Trophoblast cell (in vitro differentiated cells and primary cell): ENCODE measurements at regions not wholly inside any gene's neighbourhood (a gene's known extent, or its start where the extent isn't known, plus 50 kb on each side); places are given as distances from the start of the nearest gene placed in this dataset.

Experiments used
- DNase-seq, 2 donors: peaks; one replicate each; pipeline ENCODE4 v3.0.0-alpha.2; 2016
- H2AFZ ChIP-seq: 2 replicates; pipeline ENCODE4 v1.6.1; 2013; ENCODE audit warnings: low read length, moderate library complexity, mild to moderate bottlenecking; ENCODE audit not compliant: insufficient read depth, poor library complexity
- H2AK5ac ChIP-seq: 2 replicates; pipeline ENCODE4 v1.6.1; 2013; ENCODE audit warnings: mild to moderate bottlenecking, low read length
- H2BK120ac ChIP-seq: 2 replicates; pipeline ENCODE4 v1.6.1; 2013; ENCODE audit warnings: low read length, mild to moderate bottlenecking, moderate library complexity; ENCODE audit not compliant: insufficient read depth, poor library complexity
- H2BK12ac ChIP-seq: 2 replicates; pipeline ENCODE4 v1.6.1; 2013; ENCODE audit warnings: mild to moderate bottlenecking, low read length, moderate library complexity
- H2BK5ac ChIP-seq: 2 replicates; pipeline ENCODE4 v1.6.1; 2013; ENCODE audit warnings: low read length, low read depth, moderate library complexity, mild to moderate bottlenecking; ENCODE audit not compliant: poor library complexity
- H3K14ac ChIP-seq: 2 replicates; pipeline ENCODE4 v1.6.1; 2013; ENCODE audit warnings: mild to moderate bottlenecking, low read length
- H3K18ac ChIP-seq: 2 replicates; pipeline ENCODE4 v1.6.1; 2013; ENCODE audit warnings: mild to moderate bottlenecking, low read length
- H3K23ac ChIP-seq: 2 replicates; pipeline ENCODE4 v1.6.1; 2013; ENCODE audit warnings: low read length
- H3K27ac ChIP-seq: 2 replicates; pipeline ENCODE4 v1.5.1; 2013; ENCODE audit warnings: low read depth, mild to moderate bottlenecking, inconsistent platforms, low read length, moderate library complexity
- H3K27me3 ChIP-seq: 2 replicates; pipeline ENCODE4 v1.6.1; 2013; ENCODE audit warnings: inconsistent platforms, mild to moderate bottlenecking, low read length, moderate library complexity; ENCODE audit not compliant: insufficient read depth
- H3K36me3 ChIP-seq, 2 experiments: 1 replicate in 1 of 2; 2 replicates in 1 of 2; pipeline ENCODE4 v1.6.1; 2013; ENCODE audit warnings: low read length in 2 of 2, mild to moderate bottlenecking in 2 of 2, moderate library complexity in 1 of 2; ENCODE audit not compliant: insufficient read depth in 2 of 2, control insufficient read depth in 1 of 2
- H3K4ac ChIP-seq: 2 replicates; pipeline ENCODE4 v1.6.1; 2013; ENCODE audit warnings: low read depth, mild to moderate bottlenecking, low read length, moderate library complexity
- H3K4me1 ChIP-seq, 2 experiments: 1 replicate in 1 of 2; 2 replicates in 1 of 2; pipeline ENCODE4 v1.6.1; 2013; ENCODE audit warnings: low read length in 2 of 2, mild to moderate bottlenecking in 2 of 2, moderate library complexity in 1 of 2; ENCODE audit not compliant: insufficient read depth in 2 of 2, control insufficient read depth in 1 of 2
- H3K4me2 ChIP-seq: 2 replicates; pipeline ENCODE4 v1.6.1; 2013; ENCODE audit warnings: inconsistent platforms, mild to moderate bottlenecking, low read length, moderate library complexity
- H3K4me3 ChIP-seq: 2 replicates; pipeline ENCODE4 v1.5.1; 2013; ENCODE audit warnings: mild to moderate bottlenecking, low read depth, low read length, inconsistent platforms
- H3K79me1 ChIP-seq: one replicate; pipeline ENCODE4 v1.6.1; 2013; ENCODE audit warnings: low read length
- H3K79me2 ChIP-seq: 2 replicates; pipeline ENCODE4 v1.6.1; 2013; ENCODE audit warnings: low read length, mild to moderate bottlenecking; ENCODE audit not compliant: control insufficient read depth, insufficient read depth, poor library complexity
- H3K9ac ChIP-seq: 2 replicates; pipeline ENCODE4 v1.6.1; 2013; ENCODE audit warnings: mild to moderate bottlenecking, low read length
- H3K9me3 ChIP-seq: 2 replicates; pipeline ENCODE4 v1.6.1; 2013; ENCODE audit warnings: low read depth, mild to moderate bottlenecking, control low read depth, inconsistent platforms, low read length; ENCODE audit not compliant: insufficient read depth
- H4K12ac ChIP-seq: 2 replicates; pipeline ENCODE4 v1.6.1; 2013; ENCODE audit warnings: low read depth, mild to moderate bottlenecking, low read length, moderate library complexity
- H4K8ac ChIP-seq: 2 replicates; pipeline ENCODE4 v1.6.1; 2013; ENCODE audit warnings: low read depth, mild to moderate bottlenecking, low read length, moderate library complexity
- H4K91ac ChIP-seq: one replicate; pipeline ENCODE4 v1.6.1; 2013; ENCODE audit warnings: low read depth, mild to moderate bottlenecking, low read length, moderate library complexity
- WGBS: extraction: QIAGEN DNeasy Blood & Tissue Kit; methylation state at CpG from one replicate; pipeline ENCODE4 v1.1.7; 2013; ENCODE audit warnings: missing lambda C conversion rate; ENCODE audit not compliant: insufficient read length, insufficient coverage; ENCODE audit errors: extremely low coverage; 5-methylcytosine and 5-hydroxymethylcytosine counted together

DNA sequence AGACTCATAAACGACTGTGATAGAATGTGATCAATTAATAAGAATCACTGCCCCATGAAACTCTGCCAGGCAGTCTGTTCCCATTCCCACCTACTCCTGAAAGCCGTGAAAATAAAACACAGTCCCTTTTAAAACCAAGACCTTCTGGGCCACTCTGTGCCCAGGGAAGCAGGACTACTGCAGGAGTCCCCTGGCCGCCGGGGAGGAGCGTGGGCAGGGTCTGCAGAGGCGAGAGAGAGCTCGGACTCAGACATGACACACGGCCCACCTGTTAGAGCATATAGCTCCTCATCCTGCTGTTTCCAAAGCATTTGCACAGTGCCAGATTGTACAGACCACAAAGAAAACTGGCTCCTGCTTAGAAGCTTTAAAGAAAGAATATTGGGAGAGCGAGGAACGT is 400.5 kb downstream of the SHANK2 start:
- H3K4me2 ChIP-seq = no peak overlapping the region
- no peak overlapping the region for H3K9ac ChIP-seq
- no peak overlapping the region for H4K8ac ChIP-seq
- H2BK120ac ChIP-seq = no peak overlapping the region
- H3K27me3 ChIP-seq = no peaks in the 10 kb centered on the region
- H3K79me2 ChIP-seq = no peaks in the 10 kb centered on the region
- H2BK5ac ChIP-seq = no peak overlapping the region
- DNase-seq = no peak
- WGBS = no CpG with 5 or more reads among the region's 10 CpGs
- no peak overlapping the region for H4K91ac ChIP-seq
- H3K14ac ChIP-seq = no peak overlapping the region
- H3K9me3 ChIP-seq = no peaks in the 10 kb centered on the region
- no peak overlapping the region for H3K4ac ChIP-seq
- H2AK5ac ChIP-seq = no peak overlapping the region
- no peaks in the 10 kb centered on the region for H3K36me3 ChIP-seq
- no peak overlapping the region for H3K23ac ChIP-seq
- no peak overlapping the region for H3K4me3 ChIP-seq
- no peaks in the 10 kb centered on the region for H3K79me1 ChIP-seq
- H3K4me1 ChIP-seq = peaks cover 2 to 6% of the 10 kb centered on the region in 2 experiments
- no peak overlapping the region for H2AFZ ChIP-seq
- no peak overlapping the region for H2BK12ac ChIP-seq
- no peak overlapping the region for H3K18ac ChIP-seq
- no peak overlapping the region for H4K12ac ChIP-seq
- no peak overlapping the region for H3K27ac ChIP-seq

GRCh38 chr11:70853068-70853769 is 399.2 kb downstream of the SHANK2 start:
- WGBS = no CpG with 5 or more reads among the region's 20 CpGs
- peaks cover 3% of the 10 kb centered on the region for H3K9me3 ChIP-seq
- no peaks in the 10 kb centered on the region for H3K27me3 ChIP-seq
- DNase-seq = no peak
- H3K14ac ChIP-seq = no peak overlapping the region
- H4K8ac ChIP-seq = no peak overlapping the region
- no peak overlapping the region for H3K18ac ChIP-seq
- H3K79me1 ChIP-seq = no peaks in the 10 kb centered on the region
- peaks cover 2 to 6% of the 10 kb centered on the region in 2 experiments for H3K4me1 ChIP-seq
- H3K4ac ChIP-seq = no peak overlapping the region
- H2BK120ac ChIP-seq = no peak overlapping the region
- no peak overlapping the region for H2BK5ac ChIP-seq
- H4K91ac ChIP-seq = no peak overlapping the region
- H2BK12ac ChIP-seq = no peak overlapping the region
- H3K79me2 ChIP-seq = no peaks in the 10 kb centered on the region
- H3K4me2 ChIP-seq = no peak overlapping the region
- H3K23ac ChIP-seq = no peak overlapping the region
- no peak overlapping the region for H2AK5ac ChIP-seq
- H3K27ac ChIP-seq = no peak overlapping the region
- H2AFZ ChIP-seq = no peak overlapping the region
- no peak overlapping the region for H4K12ac ChIP-seq
- no peak overlapping the region for H3K4me3 ChIP-seq
- H3K36me3 ChIP-seq = no peaks in the 10 kb centered on the region
- no peak overlapping the region for H3K9ac ChIP-seq

GRCh38 chr11:70853770-70854108 is 398.6 kb downstream of the SHANK2 start:
- H3K79me2 ChIP-seq = no peaks in the 10 kb centered on the region
- no peak overlapping the region for H3K14ac ChIP-seq
- no peak overlapping the region for H3K23ac ChIP-seq
- no peak overlapping the region for H3K9ac ChIP-seq
- no peak overlapping the region for H3K18ac ChIP-seq
- no peak overlapping the region for H2BK5ac ChIP-seq
- H2BK120ac ChIP-seq = no peak overlapping the region
- H2BK12ac ChIP-seq = no peak overlapping the region
- no peak overlapping the region for H2AFZ ChIP-seq
- H3K9me3 ChIP-seq = peaks cover 3% of the 10 kb centered on the region
- DNase-seq = no peak
- no peak overlapping the region for H4K91ac ChIP-seq
- no CpG with 5 or more reads among the region's 2 CpGs for WGBS
- no peaks in the 10 kb centered on the region for H3K27me3 ChIP-seq
- H3K36me3 ChIP-seq = no peaks in the 10 kb centered on the region
- peaks cover 2 to 6% of the 10 kb centered on the region in 2 experiments for H3K4me1 ChIP-seq
- no peak overlapping the region for H3K4me2 ChIP-seq
- H3K27ac ChIP-seq = no peak overlapping the region
- H3K79me1 ChIP-seq = no peaks in the 10 kb centered on the region
- no peak overlapping the region for H4K8ac ChIP-seq
- H4K12ac ChIP-seq = no peak overlapping the region
- no peak overlapping the region for H3K4ac ChIP-seq
- H2AK5ac ChIP-seq = no peak overlapping the region
- no peak overlapping the region for H3K4me3 ChIP-seq

DNA sequence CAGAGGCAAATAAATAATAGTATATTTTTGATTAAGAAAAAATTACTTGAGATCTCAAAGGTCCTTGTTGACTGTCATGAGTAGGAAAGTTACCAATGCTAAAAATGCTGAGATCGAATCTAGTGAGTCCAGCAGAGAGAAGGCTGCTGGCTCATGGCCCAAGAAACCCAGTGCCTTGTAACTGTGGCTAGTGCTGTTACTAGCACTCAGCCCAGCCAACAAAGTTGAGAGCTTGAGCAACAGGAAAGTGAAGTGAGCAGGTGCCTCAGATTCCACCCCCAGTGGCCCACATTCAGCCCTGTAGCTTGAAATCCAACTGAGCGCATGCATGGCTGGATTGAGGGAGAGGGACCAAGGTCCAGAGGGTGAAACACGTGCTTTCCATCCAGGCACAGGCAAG is 398.2 kb downstream of the SHANK2 start:
- H2BK12ac ChIP-seq = no peak overlapping the region
- H2BK120ac ChIP-seq = no peak overlapping the region
- H3K4me2 ChIP-seq = no peak overlapping the region
- H2AK5ac ChIP-seq = no peak overlapping the region
- no peak overlapping the region for H3K4me3 ChIP-seq
- no peak overlapping the region for H3K23ac ChIP-seq
- no peak overlapping the region for H3K14ac ChIP-seq
- peaks cover 3% of the 10 kb centered on the region for H3K9me3 ChIP-seq
- peaks cover 2 to 6% of the 10 kb centered on the region in 2 experiments for H3K4me1 ChIP-seq
- H3K4ac ChIP-seq = no peak overlapping the region
- H3K18ac ChIP-seq = no peak overlapping the region
- H3K79me1 ChIP-seq = no peaks in the 10 kb centered on the region
- H4K91ac ChIP-seq = no peak overlapping the region
- WGBS = no CpG with 5 or more reads among the region's 3 CpGs
- H2BK5ac ChIP-seq = no peak overlapping the region
- no peaks in the 10 kb centered on the region for H3K79me2 ChIP-seq
- H3K27ac ChIP-seq = no peak overlapping the region
- H3K27me3 ChIP-seq = no peaks in the 10 kb centered on the region
- no peak for DNase-seq
- H4K12ac ChIP-seq = no peak overlapping the region
- no peak overlapping the region for H3K9ac ChIP-seq
- no peak overlapping the region for H2AFZ ChIP-seq
- no peak overlapping the region for H4K8ac ChIP-seq
- H3K36me3 ChIP-seq = no peaks in the 10 kb centered on the region
